C4-2B (cell line): ENCODE measurements at regions not wholly inside any gene's neighbourhood (a gene's known extent, or its start where the extent isn't known, plus 50 kb on each side); places are given as distances from the start of the nearest gene placed in this dataset.

ENCODE experiments used
- CTCF ChIP-seq: fragments of 450-650 bp; conservative IDR thresholded peaks from 2 replicates; pipeline ENCODE4 v1.5.1; 2017; ENCODE audit warnings: mild to moderate bottlenecking
- ZFX ChIP-seq: fragments of 450-650 bp; IDR thresholded peaks from 2 replicates; pipeline ENCODE4 v1.6.1; 2017

- TF ChIP-seq CTCF (no peak), ZFX (no peak)
These were observed 534.3 kb upstream of the ST8SIA4 start for GRCh38 chr5:101437351-101437750.
